ENCODE measurements at regions not wholly inside any gene's neighbourhood (a gene's known extent, or its start where the extent isn't known, plus 50 kb on each side); places are given as distances from the start of the nearest gene placed in this dataset.

GRCh38 chr6:170128811-170129681, 161.8 kb downstream of the DLL1 start:
- intact Hi-C loops (cut with micrococcal nuclease; ENCODE audit: unreplicated experiment): no loop called here
- no peaks in the 10 kb centered on the region for H3K36me3 ChIP-seq (ENCODE audit: insufficient read depth, low read length, poor library complexity, severe bottlenecking)
- H3K27ac ChIP-seq (ENCODE audit: low read depth, low read length, poor library complexity, severe bottlenecking): no peak overlapping the region
- H3K4me3 ChIP-seq (ENCODE audit: low read depth, low read length, poor library complexity, severe bottlenecking): no peak overlapping the region
- POLR2A ChIA-PET (ENCODE audit: low non-redundant PET): no interaction called here
- no peaks in the 10 kb centered on the region for H3K27me3 ChIP-seq (replicated peaks; ENCODE audit: insufficient read depth, low read depth, low read length, poor library complexity)
- DNase-seq (ENCODE audit: low spot score): no peak
- no peaks in the 10 kb centered on the region for H3K4me1 ChIP-seq (ENCODE audit: insufficient read depth, low read length, poor library complexity, severe bottlenecking)
- CTCF ChIA-PET: no interaction called here
- no peak for TF ChIP-seq EZH2 (IDR thresholded peaks at IDR 0.05; ENCODE audit: borderline replicate concordance, low read depth, low read length, poor library complexity, severe bottlenecking)
- TF ChIP-seq, protein P1, sequence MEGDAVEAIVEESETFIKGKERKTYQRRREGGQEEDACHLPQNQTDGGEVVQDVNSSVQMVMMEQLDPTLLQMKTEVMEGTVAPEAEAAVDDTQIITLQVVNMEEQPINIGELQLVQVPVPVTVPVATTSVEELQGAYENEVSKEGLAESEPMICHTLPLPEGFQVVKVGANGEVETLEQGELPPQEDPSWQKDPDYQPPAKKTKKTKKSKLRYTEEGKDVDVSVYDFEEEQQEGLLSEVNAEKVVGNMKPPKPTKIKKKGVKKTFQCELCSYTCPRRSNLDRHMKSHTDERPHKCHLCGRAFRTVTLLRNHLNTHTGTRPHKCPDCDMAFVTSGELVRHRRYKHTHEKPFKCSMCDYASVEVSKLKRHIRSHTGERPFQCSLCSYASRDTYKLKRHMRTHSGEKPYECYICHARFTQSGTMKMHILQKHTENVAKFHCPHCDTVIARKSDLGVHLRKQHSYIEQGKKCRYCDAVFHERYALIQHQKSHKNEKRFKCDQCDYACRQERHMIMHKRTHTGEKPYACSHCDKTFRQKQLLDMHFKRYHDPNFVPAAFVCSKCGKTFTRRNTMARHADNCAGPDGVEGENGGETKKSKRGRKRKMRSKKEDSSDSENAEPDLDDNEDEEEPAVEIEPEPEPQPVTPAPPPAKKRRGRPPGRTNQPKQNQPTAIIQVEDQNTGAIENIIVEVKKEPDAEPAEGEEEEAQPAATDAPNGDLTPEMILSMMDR (conservative IDR thresholded peaks at IDR 0.05; ENCODE audit: low read depth, low read length): no peak
- H3K9me3 ChIP-seq (ENCODE audit: low read depth, low read length, poor library complexity, severe bottlenecking): no peaks in the 10 kb centered on the region
- BruUV-seq (replicated peaks): no TSS peak

DNA sequence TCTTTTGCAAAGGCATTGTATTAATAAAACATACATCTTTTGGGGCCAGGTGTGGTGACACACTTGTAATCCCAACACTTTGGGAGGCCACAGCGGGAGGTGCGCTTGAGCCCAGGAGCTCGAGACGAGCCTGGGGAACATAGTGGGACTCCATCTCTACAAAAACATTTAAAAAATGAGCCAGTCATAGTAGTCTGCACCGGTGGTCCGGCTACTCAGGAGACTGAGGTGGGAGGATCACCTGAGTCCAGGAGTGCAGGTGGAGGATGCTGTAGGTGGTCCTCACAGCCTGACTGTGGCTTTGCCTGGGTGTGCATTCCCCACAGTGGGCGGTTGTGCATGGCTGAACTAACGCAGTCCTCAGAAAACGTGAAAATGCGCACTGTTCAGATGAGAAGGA, 162.5 kb downstream of the DLL1 start:
- CTCF ChIA-PET: no interaction called here
- TF ChIP-seq, protein P1 (conservative IDR thresholded peaks at IDR 0.05; ENCODE audit: low read depth, low read length): no peak
- no peak for TF ChIP-seq EZH2 (IDR thresholded peaks at IDR 0.05; ENCODE audit: borderline replicate concordance, low read depth, low read length, poor library complexity, severe bottlenecking)

DNA sequence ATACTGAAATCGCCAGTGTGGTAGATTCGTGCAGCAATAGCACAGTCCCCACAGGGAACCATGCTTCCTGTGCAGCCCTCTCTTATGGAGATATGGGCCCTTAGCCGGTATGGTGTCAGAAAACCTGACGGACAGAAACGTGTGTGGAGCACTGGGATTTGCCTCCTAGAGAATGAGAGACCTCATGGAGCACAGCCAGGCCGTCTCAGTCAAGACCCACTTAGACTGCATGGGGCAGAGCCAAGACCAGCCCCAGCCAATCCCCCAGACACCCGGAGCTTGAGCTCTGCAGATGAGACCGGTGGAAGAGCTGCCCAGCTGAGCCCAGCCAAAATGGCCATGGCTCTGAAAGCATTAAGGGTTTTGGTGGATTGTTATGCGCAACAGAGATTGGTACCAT, 163.7 kb downstream of the DLL1 start:
- Histone ChIP-seq H3K36me3 (ENCODE audit: insufficient read depth, low read length, poor library complexity, severe bottlenecking) (no peaks in the 10 kb centered on the region), H3K4me1 (ENCODE audit: insufficient read depth, low read length, poor library complexity, severe bottlenecking) (no peaks in the 10 kb centered on the region), H3K27me3 (replicated peaks; ENCODE audit: insufficient read depth, low read depth, low read length, poor library complexity) (peaks cover 3% of the 10 kb centered on the region), H3K27ac (ENCODE audit: low read depth, low read length, poor library complexity, severe bottlenecking) (no peak overlapping the region), H3K9me3 (ENCODE audit: low read depth, low read length, poor library complexity, severe bottlenecking) (no peaks in the 10 kb centered on the region), H3K4me3 (ENCODE audit: low read depth, low read length, poor library complexity, severe bottlenecking) (no peak overlapping the region)
- intact Hi-C loops (cut with micrococcal nuclease; ENCODE audit: unreplicated experiment): no loop called here
- TF ChIP-seq, protein P1 (conservative IDR thresholded peaks at IDR 0.05; ENCODE audit: low read depth, low read length): no peak
- TF ChIP-seq EZH2 (IDR thresholded peaks at IDR 0.05; ENCODE audit: borderline replicate concordance, low read depth, low read length, poor library complexity, severe bottlenecking): no peak
- no TSS peak for BruUV-seq (replicated peaks)
- no peak for DNase-seq (ENCODE audit: low spot score)
- POLR2A ChIA-PET (ENCODE audit: low non-redundant PET): no interaction called here
- CTCF ChIA-PET: no interaction called here

More for the DNA sequence above, 162.5 kb downstream of the DLL1 start:
- Histone ChIP-seq H3K9me3 (ENCODE audit: low read depth, low read length, poor library complexity, severe bottlenecking) (no peaks in the 10 kb centered on the region), H3K4me1 (ENCODE audit: insufficient read depth, low read length, poor library complexity, severe bottlenecking) (no peaks in the 10 kb centered on the region), H3K27me3 (replicated peaks; ENCODE audit: insufficient read depth, low read depth, low read length, poor library complexity) (no peaks in the 10 kb centered on the region), H3K36me3 (ENCODE audit: insufficient read depth, low read length, poor library complexity, severe bottlenecking) (no peaks in the 10 kb centered on the region), H3K27ac (ENCODE audit: low read depth, low read length, poor library complexity, severe bottlenecking) (no peak overlapping the region), H3K4me3 (ENCODE audit: low read depth, low read length, poor library complexity, severe bottlenecking) (no peak overlapping the region)
- BruUV-seq (replicated peaks): no TSS peak
- DNase-seq (ENCODE audit: low spot score): no peak
- intact Hi-C loops (cut with micrococcal nuclease; ENCODE audit: unreplicated experiment): no loop called here
- POLR2A ChIA-PET (ENCODE audit: low non-redundant PET): no interaction called here
